Thoracic aorta (tissue), 2 donors: ENCODE measurements at regions not wholly inside any gene's neighbourhood (a gene's known extent, or its start where the extent isn't known, plus 50 kb on each side); places are given as distances from the start of the nearest gene placed in this dataset.

Source experiments
- ATAC-seq: fragments of 150-250 bp; one replicate; pipeline ENCODE4 v1.8.0; 2017; ENCODE audit warnings: low read depth; ENCODE audit not compliant: insufficient number of reproducible peaks, low FRiP score
- DNase-seq: peaks from one replicate; pipeline ENCODE4 v3.0.0-alpha.2; 2020; ENCODE audit warnings: low spot score
- H3K27ac ChIP-seq, 2 donors: fragments of 200-600 bp; sonication (generic); 1 replicate in 1 of 2; 2 replicates in 1 of 2; pipeline ENCODE4 v1.5.1; 2016; ENCODE audit warnings: mild to moderate bottlenecking in 2 of 2, moderate library complexity in 2 of 2
- H3K27me3 ChIP-seq: fragments of 200-600 bp; sonication (generic); replicated peaks from 2 replicates; pipeline ENCODE4 v1.6.0; 2016; ENCODE audit warnings: mild to moderate bottlenecking; ENCODE audit not compliant: insufficient read depth
- H3K36me3 ChIP-seq: fragments of 200-600 bp; sonication (generic); one replicate; pipeline ENCODE4 v1.5.1; 2016
- H3K4me1 ChIP-seq, 2 donors: fragments of 200-600 bp; sonication (generic); 1 replicate in 1 of 2; 2 replicates in 1 of 2; pipeline versions ENCODE4 v1.5.1 to v1.6.0; 2016; ENCODE audit warnings: low read depth in 2 of 2, mild to moderate bottlenecking in 1 of 2; ENCODE audit not compliant: control insufficient read depth in 1 of 2
- H3K4me3 ChIP-seq: fragments of 200-600 bp; sonication (generic); 2 replicates; pipeline ENCODE4 v1.5.1; 2016; ENCODE audit warnings: mild to moderate bottlenecking
- H3K9me3 ChIP-seq: fragments of 200-600 bp; sonication (generic); 2 replicates; pipeline ENCODE4 v1.5.1; 2016
- TF ChIP-seq, protein P1 (sequence below): fragments of 200-600 bp; sonication (generic); IDR thresholded peaks from one replicate; pipeline ENCODE4 v1.5.1; 2019; ENCODE audit warnings: antibody characterized with exemption

DNA sequence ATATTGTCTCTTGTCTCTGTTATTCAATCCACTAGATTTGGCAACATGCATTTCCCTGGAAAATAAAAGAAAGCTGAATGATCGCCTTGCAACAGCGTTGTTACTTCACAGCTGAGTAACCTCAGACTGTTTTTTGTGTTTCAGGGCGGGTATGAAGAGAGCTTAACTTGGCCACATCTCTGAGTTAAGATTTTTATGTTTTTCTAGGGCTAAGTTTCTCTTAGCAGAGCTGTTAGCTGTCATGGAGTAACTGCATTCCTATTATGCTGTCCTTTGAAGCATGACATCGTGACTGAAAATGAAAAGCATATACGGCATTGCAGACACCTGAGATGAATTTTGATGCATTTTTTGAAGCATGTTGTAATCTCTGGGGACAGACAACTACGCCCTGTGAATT is 1798.9 kb downstream of the PCDH7 start:
- no peak for DNase-seq
- TF ChIP-seq, protein P1, sequence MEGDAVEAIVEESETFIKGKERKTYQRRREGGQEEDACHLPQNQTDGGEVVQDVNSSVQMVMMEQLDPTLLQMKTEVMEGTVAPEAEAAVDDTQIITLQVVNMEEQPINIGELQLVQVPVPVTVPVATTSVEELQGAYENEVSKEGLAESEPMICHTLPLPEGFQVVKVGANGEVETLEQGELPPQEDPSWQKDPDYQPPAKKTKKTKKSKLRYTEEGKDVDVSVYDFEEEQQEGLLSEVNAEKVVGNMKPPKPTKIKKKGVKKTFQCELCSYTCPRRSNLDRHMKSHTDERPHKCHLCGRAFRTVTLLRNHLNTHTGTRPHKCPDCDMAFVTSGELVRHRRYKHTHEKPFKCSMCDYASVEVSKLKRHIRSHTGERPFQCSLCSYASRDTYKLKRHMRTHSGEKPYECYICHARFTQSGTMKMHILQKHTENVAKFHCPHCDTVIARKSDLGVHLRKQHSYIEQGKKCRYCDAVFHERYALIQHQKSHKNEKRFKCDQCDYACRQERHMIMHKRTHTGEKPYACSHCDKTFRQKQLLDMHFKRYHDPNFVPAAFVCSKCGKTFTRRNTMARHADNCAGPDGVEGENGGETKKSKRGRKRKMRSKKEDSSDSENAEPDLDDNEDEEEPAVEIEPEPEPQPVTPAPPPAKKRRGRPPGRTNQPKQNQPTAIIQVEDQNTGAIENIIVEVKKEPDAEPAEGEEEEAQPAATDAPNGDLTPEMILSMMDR = no peak
- Histone ChIP-seq H3K27me3 (no peaks in the 10 kb centered on the region), H3K27ac (no peak overlapping the region), H3K36me3 (no peaks in the 10 kb centered on the region), H3K9me3 (no peaks in the 10 kb centered on the region), H3K4me1 (no peaks in the 10 kb centered on the region), H3K4me3 (no peak overlapping the region)
- no peak for ATAC-seq

DNA sequence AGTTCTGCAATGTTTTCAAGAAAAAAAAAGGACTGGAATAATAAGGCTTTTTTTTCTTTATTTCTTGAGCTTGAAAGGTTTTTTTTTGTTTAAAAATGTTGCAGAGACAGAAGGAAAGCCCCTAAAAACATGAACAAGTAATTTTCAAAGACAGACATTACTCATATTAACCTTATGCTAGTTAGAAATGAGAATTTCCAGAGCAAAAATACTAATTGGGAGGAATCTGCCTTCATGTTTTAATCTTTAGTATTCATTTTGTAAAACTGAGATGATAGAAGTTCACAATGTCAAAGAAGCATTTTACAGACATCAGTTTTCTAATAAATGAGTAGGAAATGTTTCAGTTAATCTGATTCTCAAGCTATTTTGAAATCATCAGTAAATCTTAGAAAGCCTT is 1805.3 kb downstream of the PCDH7 start:
- Histone ChIP-seq H3K36me3 (no peaks in the 10 kb centered on the region), H3K27me3 (no peaks in the 10 kb centered on the region), H3K9me3 (no peaks in the 10 kb centered on the region), H3K4me3 (no peak overlapping the region), H3K27ac (no peak overlapping the region), H3K4me1 (no peaks in the 10 kb centered on the region)
- DNase-seq (no peak), ATAC-seq (no peak)
- TF ChIP-seq, protein P1 = no peak

DNA sequence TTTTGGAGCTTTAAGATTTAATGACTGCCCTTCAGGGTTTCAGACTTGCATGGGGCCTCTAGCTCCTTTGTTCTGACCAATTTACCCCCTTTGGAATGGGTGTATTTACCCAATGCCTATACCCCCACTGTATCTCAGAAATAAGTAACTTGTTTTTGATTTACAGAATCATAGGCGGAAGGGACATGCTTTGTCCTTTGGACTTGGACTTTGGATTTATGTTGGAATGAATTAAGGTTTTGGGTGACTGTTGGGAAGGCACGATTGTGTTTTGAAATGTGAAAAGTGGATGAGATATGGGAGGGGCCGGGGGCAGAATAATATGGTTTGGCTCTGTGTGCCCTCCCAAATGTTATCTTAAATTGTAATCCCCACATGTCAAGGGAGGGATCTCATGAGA is 1824.7 kb downstream of the PCDH7 start:
- no peak overlapping the region for H3K4me3 ChIP-seq
- H3K27me3 ChIP-seq = no peaks in the 10 kb centered on the region
- no peak for DNase-seq
- TF ChIP-seq, protein P1 = no peak
- H3K36me3 ChIP-seq = no peaks in the 10 kb centered on the region
- no peaks in the 10 kb centered on the region for H3K9me3 ChIP-seq
- ATAC-seq = no peak
- H3K27ac ChIP-seq = no peak overlapping the region
- no peaks in the 10 kb centered on the region for H3K4me1 ChIP-seq

DNA sequence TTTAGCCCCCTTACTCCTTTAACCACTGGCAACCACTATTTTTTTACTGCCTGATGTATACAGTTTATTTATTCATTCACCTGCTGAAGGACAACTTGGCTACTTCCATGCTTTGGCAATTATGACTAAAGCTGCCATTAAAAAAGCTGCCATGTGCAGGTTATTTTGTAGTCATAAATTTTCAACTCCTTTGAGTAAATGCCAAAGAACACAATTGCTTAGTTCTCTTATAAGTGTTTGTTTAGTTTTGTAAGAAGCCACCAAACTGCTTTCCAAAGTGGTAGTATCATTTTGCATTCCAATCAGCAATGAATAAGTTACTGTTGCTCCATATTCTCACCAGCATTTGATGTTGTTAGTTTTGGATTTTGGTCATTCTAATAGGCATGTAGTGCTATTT is 1831.8 kb downstream of the PCDH7 start:
- ATAC-seq (no peak), DNase-seq (no peak)
- H3K27ac ChIP-seq = no peak overlapping the region
- no peak overlapping the region for H3K4me3 ChIP-seq
- H3K27me3 ChIP-seq = no peaks in the 10 kb centered on the region
- H3K36me3 ChIP-seq = no peaks in the 10 kb centered on the region
- H3K9me3 ChIP-seq = no peaks in the 10 kb centered on the region
- TF ChIP-seq, protein P1 = no peak
- no peaks in the 10 kb centered on the region for H3K4me1 ChIP-seq

DNA sequence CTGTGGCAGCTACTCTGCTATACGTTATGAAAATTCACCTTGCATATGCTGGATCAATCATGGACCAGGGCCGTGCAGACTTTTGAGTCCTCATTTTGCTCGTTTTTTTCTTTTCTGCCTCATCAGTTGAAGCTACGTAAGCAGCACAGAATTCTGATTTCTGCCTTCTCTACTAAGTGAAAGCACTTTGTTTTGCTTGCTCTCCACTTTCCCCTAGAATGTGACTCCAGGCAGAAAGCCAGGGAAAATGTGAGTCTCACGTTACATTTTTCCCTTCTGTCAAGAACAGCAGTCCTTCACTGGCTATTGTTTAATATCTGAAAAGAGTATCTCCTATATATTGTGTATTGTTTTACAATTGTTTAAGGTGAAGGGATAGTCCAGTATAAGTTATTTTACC is 1840.1 kb downstream of the PCDH7 start:
- H3K4me3 ChIP-seq = peak overlapping the region; percentile 52

More for the DNA sequence above, 1840.1 kb downstream of the PCDH7 start:
- Histone ChIP-seq H3K27me3 (no peaks in the 10 kb centered on the region), H3K9me3 (no peaks in the 10 kb centered on the region), H3K4me1 (no peaks in the 10 kb centered on the region), H3K27ac (no peak overlapping the region), H3K36me3 (no peaks in the 10 kb centered on the region)
- DNase-seq = no peak
- no peak for ATAC-seq
- TF ChIP-seq, protein P1 = no peak
